K562 (cell line): ENCODE measurements at regions not wholly inside any gene's neighbourhood (a gene's known extent, or its start where the extent isn't known, plus 50 kb on each side); places are given as distances from the start of the nearest gene placed in this dataset.

Experiments used
- ATAC-seq: fragments of 200-7000 bp; cut with Tn5 transposase; 3 replicates; pipeline ENCODE4 v1.9.1; 2020; ENCODE audit warnings: moderate library complexity
- BruUV-seq: library from RNA; stranded (reverse); fragments of 400-500 nt; replicated peaks from 2 replicates; lab custom pipeline; 2021; lab: Mats Ljungman, UMichigan
- CTCF ChIA-PET: fragments of 300-600 bp; formaldehyde crosslinking; extraction: SDS; loops from one replicate; lab custom pipeline; 2021; ENCODE audit warnings: low intra/inter-chr PET ratio; lab: Yijun Ruan, JAX
- POLR2A ChIA-PET: fragments of 300-600, 350-650 bp; sonication (Branson Sonifier 250); formaldehyde crosslinking; extraction: SDS; loops from one replicate; lab custom pipeline; 2021; ENCODE audit warnings: antibody characterized with exemption, inconsistent platforms; lab: Yijun Ruan, JAX
- DNase-seq, 4 experiments: peaks; one replicate each; pipeline versions ENCODE4 v3.0.0 to v3.0.0-alpha.2; 2011 to 2018; ENCODE audit warnings: low spot score in 3 of 4, mixed read lengths in 3 of 4; ENCODE audit errors: extremely low read depth in 1 of 4
- FAIRE-seq: peaks from 2 replicates; lab custom pipeline; 2011; peaks lifted over from hg19 to GRCh38; lab: Jason Lieb, UNC
- H2AFZ ChIP-seq: 2 replicates; pipeline ENCODE4 v1.6.0; 2011; ENCODE audit warnings: low read depth, low read length, control low read depth, inconsistent platforms
- H3K27ac ChIP-seq: fragments of 200-600 bp; 3 replicates; pipeline ENCODE4 v1.8.0; 2011; ENCODE audit warnings: low read depth, mild to moderate bottlenecking, control low read depth, inconsistent platforms, low read length, moderate library complexity, mixed read lengths; ENCODE audit errors: extremely low read depth
- H3K27me3 ChIP-seq, 2 experiments: fragments of 300-600 bp in 1 of 2; 2 replicates in 1 of 2; 3 replicates in 1 of 2; pipeline versions ENCODE4 v1.6.0 to v1.8.0; 2011; ENCODE audit warnings: inconsistent platforms in 2 of 2, low read length in 2 of 2, mild to moderate bottlenecking in 1 of 2, mixed read lengths in 1 of 2, moderate library complexity in 1 of 2; ENCODE audit not compliant: control insufficient read depth in 2 of 2, insufficient read depth in 2 of 2
- H3K36me3 ChIP-seq: fragments of 300-600 bp; 3 replicates; pipeline ENCODE4 v1.8.0; 2011; ENCODE audit warnings: mild to moderate bottlenecking, low read length, inconsistent platforms; ENCODE audit not compliant: control insufficient read depth, insufficient read depth
- H3K4me1 ChIP-seq, 2 experiments: fragments of 200-600 bp in 1 of 2; replicated peaks in 1 of 2; 2 replicates in 1 of 2; 3 replicates in 1 of 2; pipeline versions ENCODE4 v1.5.1 to v1.8.0; 2011; ENCODE audit warnings: inconsistent platforms in 2 of 2, low read length in 2 of 2, mild to moderate bottlenecking in 1 of 2, mixed read lengths in 1 of 2, moderate library complexity in 1 of 2; ENCODE audit not compliant: control insufficient read depth in 2 of 2, insufficient read depth in 2 of 2
- H3K4me2 ChIP-seq: 2 replicates; pipeline ENCODE4 v1.6.1; 2011; ENCODE audit warnings: low read length, control low read depth, inconsistent platforms, mixed read lengths; ENCODE audit not compliant: insufficient read depth
- H3K4me3 ChIP-seq: fragments of 200-600 bp; sonication (generic), shearing (Covaris generic); 2 replicates; pipeline ENCODE4 v1.5.1; 2016; ENCODE audit warnings: control low read depth, inconsistent platforms
- H3K79me2 ChIP-seq: fragments of 200-600 bp; 3 replicates; pipeline ENCODE4 v1.8.0; 2011; ENCODE audit warnings: low read length, inconsistent platforms; ENCODE audit not compliant: control insufficient read depth, insufficient read depth
- H3K9ac ChIP-seq, 2 experiments: 2 replicates each; pipeline versions ENCODE4 v1.6.0 to v1.6.1; 2011; ENCODE audit warnings: low read depth in 2 of 2, low read length in 2 of 2, control low read depth in 1 of 2, inconsistent platforms in 1 of 2, mild to moderate bottlenecking in 1 of 2, mixed read lengths in 1 of 2; ENCODE audit not compliant: insufficient read depth in 1 of 2
- H3K9me1 ChIP-seq: one replicate; pipeline ENCODE4 v1.6.0; 2011; ENCODE audit warnings: inconsistent platforms, mild to moderate bottlenecking, low read length, moderate library complexity; ENCODE audit not compliant: control insufficient read depth, insufficient read depth
- H3K9me3 ChIP-seq: replicated peaks from 2 replicates; pipeline ENCODE4 v1.5.1; 2011; ENCODE audit warnings: low read depth, low read length, inconsistent platforms; ENCODE audit not compliant: control insufficient read depth, insufficient read depth
- H4K20me1 ChIP-seq: replicated peaks from 2 replicates; pipeline ENCODE4 v1.6.1; 2011; ENCODE audit warnings: low read length, inconsistent platforms, mixed read lengths; ENCODE audit not compliant: control insufficient read depth, insufficient read depth
- E2F3 ChIP-seq: fragments of 250-450 bp; sonication (Bioruptor Pico); IDR thresholded peaks from 2 replicates; pipeline ENCODE4 v1.4.0; 2020; ENCODE audit warnings: mild to moderate bottlenecking
- HDAC2 ChIP-seq: fragments of 450-650 bp; IDR thresholded peaks from 2 replicates; pipeline ENCODE4 v1.6.1; 2016; ENCODE audit warnings: mild to moderate bottlenecking
- KLF1 ChIP-seq: fragments of 450-650 bp; IDR thresholded peaks from 2 replicates; pipeline ENCODE4 v1.6.1; 2016; ENCODE audit warnings: missing genetic modification characterization, missing compliant biosample characterization
- NFE2 ChIP-seq: IDR thresholded peaks from 2 replicates; pipeline ENCODE4 v1.6.1; 2014; ENCODE audit warnings: antibody characterized with exemption, low read depth
- SMC3 ChIP-seq: conservative IDR thresholded peaks from 2 replicates; pipeline ENCODE4 v1.6.1; 2011; ENCODE audit warnings: low read depth, low read length, improper control_type of control experiment; ENCODE audit not compliant: insufficient read depth
- ZC3H8 ChIP-seq: fragments of 450-650 bp; IDR thresholded peaks from 2 replicates; pipeline ENCODE4 v1.6.1; 2017
- ZNF239 ChIP-seq: fragments of 250-450 bp; sonication (Bioruptor Pico); IDR thresholded peaks from 2 replicates; pipeline ENCODE4 v1.4.0; 2020; ENCODE audit warnings: mild to moderate bottlenecking
- ZNF695 ChIP-seq: fragments of 450-650 bp; formaldehyde crosslinking; IDR thresholded peaks from 2 replicates; pipeline ENCODE4 v1.4.0; 2020; ENCODE audit warnings: mild to moderate bottlenecking, moderate library complexity
- WGBS: fragments of 100-300 bp; shearing (Covaris generic); methylation state at CpG from one replicate; pipeline ENCODE4 v1.1.6; 2016; ENCODE audit warnings: low coverage, mixed read lengths; ENCODE audit not compliant: insufficient coverage; ENCODE audit errors: missing lambda C conversion rate; 5-methylcytosine and 5-hydroxymethylcytosine counted together
- in situ Hi-C: fragments of 300-500 bp; cut with MboI; formaldehyde crosslinking; loops from 4 replicates; pipeline ENCODE4 v1.15.0; 2018; ENCODE audit warnings: inconsistent platforms, mixed read lengths
- intact Hi-C: fragments of 100-400 bp; cut with micrococcal nuclease; formaldehyde crosslinking; loops from 2 replicates; pipeline ENCODE4 v1.14.2; 2022
- TF ChIP-seq, protein P1 (sequence below), 2 experiments: fragments of 450-650 bp in 1 of 2; sonication (generic) in 1 of 2; formaldehyde crosslinking in 1 of 2; IDR thresholded peaks in 1 of 2; conservative IDR thresholded peaks in 1 of 2; 2 replicates each; pipeline versions ENCODE4 v1.6.1 to v1.8.1; 2016 to 2023; ENCODE audit warnings: mild to moderate bottlenecking in 2 of 2, moderate library complexity in 2 of 2, inconsistent platforms in 1 of 2, missing genetic modification reagents in 1 of 2
- TF ChIP-seq, protein P2 (sequence below): sonication (generic); formaldehyde crosslinking; IDR thresholded peaks from 2 replicates; pipeline ENCODE4 v1.9.0; 2022; ENCODE audit warnings: mild to moderate bottlenecking, missing genetic modification reagents
- TF ChIP-seq, protein P3 (sequence below): fragments of 450-650 bp; IDR thresholded peaks from 2 replicates; pipeline ENCODE4 v1.7.1; 2018; ENCODE audit warnings: mild to moderate bottlenecking, low read depth; ENCODE audit not compliant: partially characterized antibody

DNA sequence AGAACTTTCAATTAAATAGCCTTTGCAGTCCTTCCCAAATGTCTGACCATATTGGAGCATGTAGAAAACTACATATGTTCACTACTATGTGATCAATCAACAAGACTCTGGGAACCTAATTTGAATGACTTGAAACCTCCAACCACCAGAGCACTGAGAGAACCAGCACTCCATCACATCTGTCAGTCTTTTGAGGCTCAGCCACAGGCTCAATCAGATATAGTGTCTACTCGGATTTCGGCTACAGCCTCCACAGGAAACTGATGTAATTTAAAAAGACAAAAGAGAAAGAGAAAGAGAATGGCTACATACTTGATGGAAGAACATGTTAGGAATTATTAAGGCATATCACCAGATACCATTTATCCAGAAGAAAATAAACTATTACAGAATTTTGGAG lies 859.0 kb downstream of the FAM181B start:
- Histone ChIP-seq H3K9me3 (no peaks in the 10 kb centered on the region), H3K9ac (no peak overlapping the region), H3K9me1 (no peaks in the 10 kb centered on the region), H3K27ac (no peak overlapping the region), H3K4me1 (no peaks in the 10 kb centered on the region), H2AFZ (no peak overlapping the region), H3K4me3 (no peak overlapping the region), H3K27me3 (no peaks in the 10 kb centered on the region), H3K4me2 (no peak overlapping the region), H3K36me3 (no peaks in the 10 kb centered on the region), H4K20me1 (no peaks in the 10 kb centered on the region), H3K79me2 (no peaks in the 10 kb centered on the region)
- CTCF ChIA-PET: no interaction called here
- ATAC-seq: no peak
- DNase-seq: no peak
- WGBS: 0% methylated on average over 2 of the region's 2 CpGs
- intact Hi-C loops: no loop called here
- no TSS peak for BruUV-seq
- POLR2A ChIA-PET: no interaction called here
- in situ Hi-C loops: no loop called here
- TF ChIP-seq, protein P1, sequence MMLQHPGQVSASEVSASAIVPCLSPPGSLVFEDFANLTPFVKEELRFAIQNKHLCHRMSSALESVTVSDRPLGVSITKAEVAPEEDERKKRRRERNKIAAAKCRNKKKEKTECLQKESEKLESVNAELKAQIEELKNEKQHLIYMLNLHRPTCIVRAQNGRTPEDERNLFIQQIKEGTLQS (IDR thresholded peaks at IDR 0.05): no peak
- TF ChIP-seq, protein P1 (CRISPR knock-in tag; conservative IDR thresholded peaks at IDR 0.05): no peak
- TF ChIP-seq KLF1 (tag) (no peak), HDAC2 (no peak), ZNF695 (CRISPR knock-in tag) (no peak)
- no peak for FAIRE-seq

DNA sequence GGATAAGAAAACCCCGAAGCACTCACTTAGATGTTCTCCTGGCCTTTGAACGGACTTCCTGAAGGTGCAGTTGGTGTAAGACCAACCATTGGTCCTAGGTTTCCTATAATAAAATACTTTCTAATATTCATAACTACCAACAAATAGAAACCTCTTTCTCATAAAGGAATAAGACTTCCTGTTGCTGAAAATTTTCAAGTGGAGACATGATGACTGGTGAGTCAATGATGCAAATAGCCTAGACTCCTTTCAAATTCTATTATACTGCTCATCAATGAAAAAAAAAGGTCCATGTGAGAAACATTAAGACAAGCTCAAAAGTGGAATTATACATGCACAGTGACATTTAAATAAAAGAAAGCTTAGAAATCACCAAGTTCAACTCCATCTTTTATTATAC lies 862.8 kb downstream of the FAM181B start:
- TF ChIP-seq, protein P2, sequence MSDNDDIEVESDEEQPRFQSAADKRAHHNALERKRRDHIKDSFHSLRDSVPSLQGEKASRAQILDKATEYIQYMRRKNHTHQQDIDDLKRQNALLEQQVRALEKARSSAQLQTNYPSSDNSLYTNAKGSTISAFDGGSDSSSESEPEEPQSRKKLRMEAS (CRISPR knock-in tag): no peak
- TF ChIP-seq, protein P3, sequence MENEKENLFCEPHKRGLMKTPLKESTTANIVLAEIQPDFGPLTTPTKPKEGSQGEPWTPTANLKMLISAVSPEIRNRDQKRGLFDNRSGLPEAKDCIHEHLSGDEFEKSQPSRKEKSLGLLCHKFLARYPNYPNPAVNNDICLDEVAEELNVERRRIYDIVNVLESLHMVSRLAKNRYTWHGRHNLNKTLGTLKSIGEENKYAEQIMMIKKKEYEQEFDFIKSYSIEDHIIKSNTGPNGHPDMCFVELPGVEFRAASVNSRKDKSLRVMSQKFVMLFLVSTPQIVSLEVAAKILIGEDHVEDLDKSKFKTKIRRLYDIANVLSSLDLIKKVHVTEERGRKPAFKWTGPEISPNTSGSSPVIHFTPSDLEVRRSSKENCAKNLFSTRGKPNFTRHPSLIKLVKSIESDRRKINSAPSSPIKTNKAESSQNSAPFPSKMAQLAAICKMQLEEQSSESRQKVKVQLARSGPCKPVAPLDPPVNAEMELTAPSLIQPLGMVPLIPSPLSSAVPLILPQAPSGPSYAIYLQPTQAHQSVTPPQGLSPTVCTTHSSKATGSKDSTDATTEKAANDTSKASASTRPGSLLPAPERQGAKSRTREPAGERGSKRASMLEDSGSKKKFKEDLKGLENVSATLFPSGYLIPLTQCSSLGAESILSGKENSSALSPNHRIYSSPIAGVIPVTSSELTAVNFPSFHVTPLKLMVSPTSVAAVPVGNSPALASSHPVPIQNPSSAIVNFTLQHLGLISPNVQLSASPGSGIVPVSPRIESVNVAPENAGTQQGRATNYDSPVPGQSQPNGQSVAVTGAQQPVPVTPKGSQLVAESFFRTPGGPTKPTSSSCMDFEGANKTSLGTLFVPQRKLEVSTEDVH: no peak
- no peak for TF ChIP-seq E2F3 (CRISPR knock-in tag)
- no peak for TF ChIP-seq ZC3H8
- TF ChIP-seq SMC3: no peak
- no peak for TF ChIP-seq NFE2
- no peak for TF ChIP-seq ZNF239
- in situ Hi-C loops: no loop called here
- no peak overlapping the region for H3K27ac ChIP-seq
- H3K27me3 ChIP-seq: no peaks in the 10 kb centered on the region
- no peaks in the 10 kb centered on the region for H3K9me3 ChIP-seq
- WGBS: 0% methylated on average over 2 of the region's 2 CpGs
- no peak overlapping the region for H3K4me3 ChIP-seq
- POLR2A ChIA-PET: no interaction called here
- H3K4me2 ChIP-seq: no peak overlapping the region
- no peaks in the 10 kb centered on the region for H3K36me3 ChIP-seq
- FAIRE-seq: no peak
- no peak overlapping the region for H2AFZ ChIP-seq
- BruUV-seq: no TSS peak
- intact Hi-C loops: no loop called here
- no peaks in the 10 kb centered on the region for H3K9me1 ChIP-seq
- no peaks in the 10 kb centered on the region for H3K79me2 ChIP-seq
- no peaks in the 10 kb centered on the region for H4K20me1 ChIP-seq
- CTCF ChIA-PET: no interaction called here
- no peak for ATAC-seq
- DNase-seq: no peak
- no peaks in the 10 kb centered on the region for H3K4me1 ChIP-seq
- H3K9ac ChIP-seq: no peak overlapping the region
